GM21717 (cell line): ENCODE measurements at regions not wholly inside any gene's neighbourhood (a gene's known extent, or its start where the extent isn't known, plus 50 kb on each side); places are given as distances from the start of the nearest gene placed in this dataset.

Experiments used
- ATAC-seq: cut with Tn5 transposase; IDR thresholded peaks from one replicate; pipeline ENCODE4 v1.9.1; 2021; ENCODE audit warnings: mild to moderate bottlenecking, moderate library complexity; ENCODE audit not compliant: unreplicated experiment

- ATAC-seq, result no peak
These were observed 237.1 kb downstream of the TTC32 start for GRCh38 chr2:19664646-19665045.

DNA sequence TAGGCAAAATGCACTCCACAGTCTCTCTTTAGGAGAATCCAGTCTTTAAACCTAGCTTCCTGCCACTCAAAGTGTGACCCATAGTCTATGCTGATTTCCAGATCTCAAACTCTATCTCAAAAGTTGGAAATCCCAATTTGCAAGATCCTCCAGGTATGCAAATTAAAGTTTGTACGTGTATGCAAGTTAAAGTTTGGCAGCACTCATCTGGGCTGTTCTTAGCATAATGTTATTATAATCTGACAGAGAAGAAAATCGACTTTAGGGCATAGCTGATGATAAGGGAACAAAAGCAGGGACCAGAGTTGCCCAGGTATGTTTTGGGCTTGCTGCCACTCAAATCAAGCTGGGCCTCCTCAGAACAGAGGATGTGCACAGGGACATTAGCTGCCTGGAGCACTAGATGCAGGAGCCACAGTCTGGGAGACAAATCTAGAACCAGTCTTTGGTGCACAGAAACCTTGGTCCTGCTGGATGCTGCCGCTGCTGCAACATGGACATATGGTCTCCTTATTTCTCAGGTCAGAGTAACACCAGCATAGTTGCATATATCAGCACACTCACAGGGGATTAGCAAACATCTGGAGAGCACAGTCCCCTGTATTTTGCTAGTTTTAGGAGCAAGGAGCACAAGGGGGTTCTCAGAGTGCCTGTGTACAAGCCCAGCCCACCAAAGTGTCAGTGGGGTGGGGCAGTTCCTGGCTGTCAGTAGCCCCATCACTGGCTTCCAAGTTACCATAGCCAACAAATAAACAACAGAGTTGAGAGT lies 242.6 kb downstream of the TTC32 start:
- no peak for ATAC-seq

DNA sequence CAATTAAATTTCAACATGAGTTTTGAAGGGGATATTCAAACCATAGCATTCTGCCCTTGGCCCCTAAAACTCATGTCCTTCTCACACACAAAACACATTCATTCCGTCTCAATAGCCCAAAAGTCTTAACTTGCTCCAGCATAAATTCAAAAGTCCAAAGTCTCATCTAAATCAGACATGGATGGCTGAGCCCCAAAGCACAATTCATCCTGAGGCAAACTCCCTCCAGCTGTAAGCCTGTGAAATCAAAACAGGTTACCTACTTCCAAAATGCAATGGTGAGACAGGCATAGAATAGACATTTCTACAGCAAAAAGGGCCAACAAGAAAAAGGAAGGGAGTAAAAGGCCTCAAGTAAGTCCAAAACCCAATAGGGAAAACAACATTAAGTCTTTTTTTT lies 245.8 kb downstream of the TTC32 start:
- ATAC-seq, result no peak

DNA sequence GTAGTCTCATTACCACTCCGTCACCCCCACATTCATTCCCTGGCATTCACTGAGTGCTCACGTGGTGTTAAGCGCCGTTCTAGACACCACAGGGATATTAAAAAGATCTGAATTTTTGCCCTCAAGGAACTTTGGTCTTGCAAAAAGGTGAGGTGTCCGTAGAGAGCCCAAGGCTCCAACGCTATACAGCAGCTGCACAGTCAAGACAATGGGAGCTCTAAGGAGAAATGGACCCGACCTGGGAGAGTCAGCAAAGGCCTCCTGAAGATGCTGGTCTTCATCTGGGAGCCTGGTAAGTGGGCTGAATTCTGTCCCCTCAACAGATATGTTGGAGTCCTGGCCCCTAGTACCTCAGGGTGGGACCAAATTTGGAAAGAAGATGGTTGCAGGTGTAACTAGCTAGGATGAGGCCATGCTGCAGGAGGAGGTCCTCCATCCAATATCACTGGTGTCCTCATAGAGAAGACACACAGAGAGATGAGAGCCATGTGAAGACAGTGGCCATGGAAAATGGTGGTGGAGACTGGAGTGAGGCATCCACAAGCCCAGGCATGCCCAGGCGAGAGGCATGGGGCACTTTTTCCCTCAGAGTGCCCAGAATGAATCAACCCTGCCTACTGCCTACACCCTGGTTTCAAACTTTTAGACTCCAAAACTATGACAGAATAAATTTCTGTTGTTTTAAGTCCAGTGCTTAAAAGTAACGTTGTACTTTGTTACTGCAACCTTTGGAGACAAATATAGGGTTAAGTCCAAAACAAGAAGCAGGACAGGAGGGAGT lies 247.3 kb downstream of the TTC32 start:
- no peak for ATAC-seq

DNA sequence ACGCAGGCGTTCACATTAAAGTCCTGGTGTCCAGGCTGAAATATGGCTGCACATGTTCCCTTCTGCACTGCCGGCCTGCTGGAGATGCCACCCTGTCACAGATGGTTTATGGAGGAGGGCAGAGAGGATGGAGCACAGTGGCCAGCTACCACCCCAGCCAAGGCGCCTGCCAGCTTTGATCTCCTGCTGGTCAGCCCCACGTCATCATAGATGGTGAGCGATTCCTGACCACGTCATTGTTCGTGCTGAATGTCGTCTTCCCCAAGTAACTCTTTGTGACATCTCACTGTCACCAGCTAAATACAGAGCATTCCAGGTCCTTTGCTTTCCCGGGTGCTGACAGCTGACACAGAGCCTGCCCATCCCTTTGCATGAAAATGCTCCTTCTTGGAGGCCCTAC lies 248.3 kb downstream of the TTC32 start:
- ATAC-seq, result no peak

GRCh38 chr2:19652811-19653210 lies 249.0 kb downstream of the TTC32 start:
- no peak for ATAC-seq

- ATAC-seq, result no peak
These were observed 250.3 kb downstream of the TTC32 start for GRCh38 chr2:19651466-19651865.

DNA sequence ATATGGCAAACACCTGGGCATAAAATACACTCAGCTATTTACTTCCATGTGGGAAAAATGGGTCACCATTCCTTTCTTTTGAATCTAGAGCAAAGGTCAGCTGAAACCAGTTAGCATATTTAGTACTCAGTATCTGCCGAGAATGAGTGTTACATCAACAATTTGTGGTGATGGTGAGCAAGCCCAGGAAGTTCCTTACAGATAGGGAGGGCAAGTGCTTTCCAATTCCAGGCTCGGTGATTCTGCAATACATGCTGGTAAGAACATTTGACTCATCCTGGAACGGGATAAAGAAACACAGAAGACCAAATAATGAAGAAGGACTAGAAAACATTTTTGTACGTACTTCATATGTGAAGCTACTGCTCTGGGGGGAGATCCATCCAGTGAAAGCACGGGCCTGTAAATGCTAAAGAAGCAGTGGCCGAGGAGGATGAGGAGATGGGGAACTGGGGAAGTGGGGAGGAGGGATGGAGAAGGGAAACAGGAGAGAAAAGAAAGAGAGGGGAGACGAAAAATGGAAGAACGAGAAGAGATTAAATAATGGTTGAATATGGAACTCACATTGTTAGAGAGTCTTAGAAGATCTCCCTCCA lies 251.9 kb downstream of the TTC32 start:
- no peak for ATAC-seq

DNA sequence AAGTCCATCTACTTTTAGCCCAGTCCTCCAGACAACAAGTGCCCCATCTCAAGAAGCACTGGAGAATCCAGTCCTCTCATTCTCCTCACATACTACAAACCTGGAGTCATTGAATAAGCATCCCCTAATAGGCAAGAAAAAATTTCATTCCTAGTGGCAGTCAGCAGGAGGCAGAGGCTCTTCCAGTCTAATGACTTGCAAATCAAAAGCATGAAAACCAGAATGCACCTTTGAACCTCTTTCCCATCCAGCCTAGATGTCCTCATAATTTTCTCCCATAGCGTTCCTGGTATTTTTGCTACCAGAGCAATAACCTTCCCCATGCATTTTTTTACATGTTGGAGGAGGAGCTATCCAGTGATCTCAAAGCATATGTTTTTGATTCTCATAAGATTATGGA lies 252.6 kb downstream of the TTC32 start:
- no peak for ATAC-seq

GRCh38 chr2:19648583-19648982 lies 253.2 kb downstream of the TTC32 start:
- no peak for ATAC-seq

- ATAC-seq, result no peak
These were observed 254.8 kb downstream of the TTC32 start for GRCh38 chr2:19646987-19647386.

DNA sequence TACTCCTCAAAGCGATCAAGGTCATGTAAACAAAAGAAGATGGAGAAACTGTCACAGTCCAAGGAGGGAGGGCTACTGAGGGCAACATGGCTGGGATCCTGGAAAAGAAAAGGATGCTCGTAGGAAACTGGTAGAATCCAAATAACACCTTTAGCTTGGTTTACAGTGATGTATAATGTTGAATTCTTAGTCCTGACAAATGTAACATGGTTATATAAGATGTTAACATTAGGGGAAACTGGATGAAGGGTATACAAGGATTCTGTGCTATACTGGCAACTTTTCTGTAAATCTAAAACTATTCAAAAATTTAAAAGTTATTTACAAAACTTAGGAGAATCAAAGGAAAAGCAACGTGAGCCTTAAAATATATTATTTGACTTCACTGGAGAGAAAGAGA lies 257.0 kb downstream of the TTC32 start:
- no peak for ATAC-seq

DNA sequence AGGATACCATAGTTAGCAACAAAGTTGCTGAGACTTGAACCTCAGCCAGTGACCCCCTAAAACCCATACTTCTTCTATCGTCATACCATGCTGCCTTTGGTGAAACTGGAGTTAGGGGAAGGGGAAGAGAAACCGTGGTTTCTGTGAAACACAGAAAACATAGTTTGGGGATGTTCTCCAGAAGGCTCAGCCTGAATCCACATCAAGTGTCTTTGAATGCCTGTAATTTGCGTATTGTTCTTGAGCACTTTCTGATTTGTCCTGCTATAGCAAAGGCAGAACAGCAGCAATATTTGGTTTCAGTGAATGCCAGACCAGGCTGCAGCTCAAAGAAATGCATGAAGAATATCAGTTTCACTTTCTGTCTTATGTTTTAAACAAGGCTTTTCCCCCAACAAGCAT lies 258.7 kb downstream of the TTC32 start:
- peak; percentile 82 for ATAC-seq

- no peak for ATAC-seq
These were observed 259.3 kb downstream of the TTC32 start for GRCh38 chr2:19642501-19642900.

GRCh38 chr2:19635951-19636510 lies 265.8 kb downstream of the TTC32 start:
- ATAC-seq, result no peak

GRCh38 chr2:19632403-19632991 lies 269.3 kb downstream of the TTC32 start:
- ATAC-seq, result no peak

GRCh38 chr2:19631871-19632270 lies 269.9 kb downstream of the TTC32 start:
- ATAC-seq, result no peak

- ATAC-seq, result no peak
These were observed 270.9 kb downstream of the TTC32 start for GRCh38 chr2:19630921-19631320.

GRCh38 chr2:19627359-19627758 lies 268.9 kb upstream of the OSR1 start:
- ATAC-seq, result no peak

GRCh38 chr2:19623488-19623887 lies 265.1 kb upstream of the OSR1 start:
- no peak for ATAC-seq

DNA sequence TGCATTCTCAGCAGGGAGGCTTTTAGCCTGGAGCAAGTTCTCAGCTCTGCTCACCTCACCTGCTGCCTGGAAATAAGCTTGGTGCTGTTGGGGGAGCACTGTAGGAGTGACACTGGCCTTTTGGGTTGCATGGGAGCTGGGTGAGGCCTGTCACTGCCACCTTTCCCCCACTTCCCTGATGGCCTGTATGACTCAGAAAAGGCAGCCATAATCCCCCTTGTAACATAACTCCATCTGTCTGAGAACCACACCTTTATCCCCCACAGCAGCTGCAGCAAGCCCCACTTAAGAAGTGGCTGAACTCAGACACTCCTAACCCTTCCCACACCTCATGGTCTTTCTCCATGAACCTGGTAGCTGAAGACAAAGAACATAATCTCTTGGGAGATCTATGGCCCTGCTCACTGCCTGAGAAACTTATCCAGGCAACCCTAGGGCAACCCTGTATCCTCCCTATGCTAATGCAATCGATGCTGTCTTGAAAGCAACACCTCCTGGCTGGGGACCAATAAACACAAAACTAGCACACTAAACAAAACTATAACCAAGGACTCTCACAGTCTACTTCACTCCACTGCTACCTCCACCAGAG lies 258.9 kb upstream of the OSR1 start:
- ATAC-seq, result no peak
